WTC11 (cell line): ENCODE measurements at regions not wholly inside any gene's neighbourhood (a gene's known extent, or its start where the extent isn't known, plus 50 kb on each side); places are given as distances from the start of the nearest gene placed in this dataset.

Experiments
- ATAC-seq: fragments of 200-7000 bp; cut with Tn5 transposase; 2 replicates; pipeline ENCODE4 v1.10.0; 2021; ENCODE audit warnings: mild to moderate bottlenecking, moderate library complexity
- CTCF ChIA-PET: fragments of 300-600 bp; sonication (Branson Sonifier 250); formaldehyde crosslinking; loops from one replicate; lab custom pipeline; 2021; ENCODE audit warnings: antibody characterized with exemption; lab: Charles Lee
- POLR2A ChIA-PET: fragments of 350-600 bp; sonication (Branson Sonifier 250); formaldehyde crosslinking; loops from one replicate; lab custom pipeline; 2021; ENCODE audit warnings: antibody characterized with exemption; lab: Charles Lee
- DNase-seq: peaks from one replicate; pipeline ENCODE4 v3.0.0; 2021; ENCODE audit warnings: low spot score
- H3K27ac Mint-ChIP-seq: 2 replicates; pipeline ENCODE4 v1.8.0; 2021; ENCODE audit warnings: mixed read lengths
- H3K27me3 Mint-ChIP-seq: 2 replicates; pipeline ENCODE4 v1.8.0; 2021; ENCODE audit warnings: low read depth, mild to moderate bottlenecking, moderate library complexity, mixed read lengths
- H3K36me3 Mint-ChIP-seq: 2 replicates; pipeline ENCODE4 v1.8.0; 2021; ENCODE audit warnings: mixed read lengths
- H3K4me1 Mint-ChIP-seq: 2 replicates; pipeline ENCODE4 v1.8.0; 2022; ENCODE audit warnings: mixed read lengths
- H3K4me3 Mint-ChIP-seq: 2 replicates; pipeline ENCODE4 v1.8.0; 2021; ENCODE audit warnings: mild to moderate bottlenecking, moderate library complexity, mixed read lengths
- H3K9me3 Mint-ChIP-seq: 2 replicates; pipeline ENCODE4 v1.8.0; 2021; ENCODE audit warnings: mixed read lengths
- CREB1 ChIP-seq: sonication (generic); formaldehyde crosslinking; IDR thresholded peaks from 2 replicates; pipeline ENCODE4 v1.8.0; 2023; ENCODE audit warnings: mild to moderate bottlenecking, missing genetic modification reagents
- ESRRA ChIP-seq: sonication (generic); formaldehyde crosslinking; IDR thresholded peaks from 2 replicates; pipeline ENCODE4 v1.8.1; 2022; ENCODE audit warnings: mild to moderate bottlenecking, missing genetic modification reagents, borderline replicate concordance
- FOXK1 ChIP-seq: sonication (generic); formaldehyde crosslinking; IDR thresholded peaks from 2 replicates; pipeline ENCODE4 v1.8.0; 2022; ENCODE audit warnings: mild to moderate bottlenecking, moderate library complexity, missing genetic modification reagents
- GRHL2 ChIP-seq: fragments of 250-450 bp; sonication (Bioruptor Pico); IDR thresholded peaks from 2 replicates; pipeline ENCODE4 v1.8.0; 2022; ENCODE audit warnings: mild to moderate bottlenecking, moderate library complexity; ENCODE audit not compliant: insufficient replicate concordance, severe bottlenecking
- GTF2I ChIP-seq: fragments of 250-450 bp; sonication (Bioruptor Pico); conservative IDR thresholded peaks from 2 replicates; pipeline ENCODE4 v1.4.0; 2021; ENCODE audit warnings: mild to moderate bottlenecking
- IRF2 ChIP-seq: sonication (generic); formaldehyde crosslinking; IDR thresholded peaks from 2 replicates; pipeline ENCODE4 v1.8.0; 2022; ENCODE audit warnings: low read depth, missing genetic modification reagents, borderline replicate concordance
- MXD4 ChIP-seq: fragments of 250-450 bp; sonication (Bioruptor Pico); IDR thresholded peaks from 2 replicates; pipeline ENCODE4 v1.8.0; 2021; ENCODE audit warnings: mild to moderate bottlenecking, moderate library complexity, borderline replicate concordance
- NFATC4 ChIP-seq: fragments of 250-450 bp; sonication (Bioruptor Pico); IDR thresholded peaks from 2 replicates; pipeline ENCODE4 v1.9.0; 2021; ENCODE audit warnings: mild to moderate bottlenecking
- NR3C1 ChIP-seq: sonication (generic); formaldehyde crosslinking; conservative IDR thresholded peaks from 2 replicates; pipeline ENCODE4 v1.8.1; 2023; ENCODE audit warnings: low read depth, mild to moderate bottlenecking, missing genetic modification reagents
- SOX15 ChIP-seq: fragments of 250-450 bp; sonication (Bioruptor Pico); IDR thresholded peaks from 2 replicates; pipeline ENCODE4 v1.9.0; 2021; ENCODE audit warnings: mild to moderate bottlenecking
- TCF7 ChIP-seq: sonication (generic); formaldehyde crosslinking; IDR thresholded peaks from 2 replicates; pipeline ENCODE4 v1.8.0; 2022; ENCODE audit warnings: mild to moderate bottlenecking, low read depth, missing genetic modification reagents, moderate library complexity
- TF ChIP-seq, protein P1 (sequence below): fragments of 250-450 bp; sonication (Bioruptor Pico); IDR thresholded peaks from 2 replicates; pipeline ENCODE4 v2.1.2; 2022; ENCODE audit warnings: mild to moderate bottlenecking, moderate library complexity
- TF ChIP-seq, protein P2 (sequence below): sonication (generic); formaldehyde crosslinking; IDR thresholded peaks from 2 replicates; pipeline ENCODE4 v1.8.1; 2022; ENCODE audit warnings: mild to moderate bottlenecking, moderate library complexity, missing genetic modification reagents
- TF ChIP-seq, protein P3 (sequence below): fragments of 250-450 bp; sonication (Bioruptor Pico); IDR thresholded peaks from 2 replicates; pipeline ENCODE4 v1.9.0; 2021; ENCODE audit warnings: mild to moderate bottlenecking, borderline replicate concordance
- TF ChIP-seq, protein P4 (sequence below): sonication (generic); formaldehyde crosslinking; IDR thresholded peaks from 2 replicates; pipeline ENCODE4 v1.8.0; 2023; ENCODE audit warnings: missing genetic modification reagents, mild to moderate bottlenecking, borderline replicate concordance
- TF ChIP-seq, protein P5 (sequence below): sonication (generic); formaldehyde crosslinking; IDR thresholded peaks from 2 replicates; pipeline ENCODE4 v1.8.0; 2023; ENCODE audit warnings: missing genetic modification reagents
- TF ChIP-seq, protein P6 (sequence below): sonication (generic); formaldehyde crosslinking; IDR thresholded peaks from 2 replicates; pipeline ENCODE4 v1.8.0; 2022; ENCODE audit warnings: mild to moderate bottlenecking, missing genetic modification reagents
- TF ChIP-seq, protein P7 (sequence below): sonication (generic); formaldehyde crosslinking; IDR thresholded peaks from 2 replicates; pipeline ENCODE4 v1.8.0; 2022; ENCODE audit warnings: mild to moderate bottlenecking, missing genetic modification reagents

DNA sequence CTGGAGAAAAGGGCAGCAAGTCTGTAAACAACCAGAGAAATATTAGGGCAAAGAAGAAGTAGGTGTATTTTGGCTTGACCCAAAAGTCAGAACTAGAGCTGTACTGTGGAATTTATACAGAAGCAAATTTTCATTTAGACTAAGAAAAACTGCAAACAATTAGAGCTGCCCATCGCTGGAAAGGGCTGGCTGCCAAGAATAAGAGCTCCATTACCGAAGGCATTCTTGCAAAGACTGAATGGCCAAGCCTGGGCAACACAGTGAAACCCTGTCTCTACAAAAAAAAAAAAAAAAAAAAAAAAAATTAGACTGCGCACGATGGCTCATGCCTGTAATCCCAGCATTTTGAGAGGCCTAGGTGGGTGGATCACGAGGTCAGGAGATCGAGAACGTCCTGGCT lies 53.9 kb upstream of the TMC5 start (continued):
- no peak for TF ChIP-seq NR3C1 (CRISPR knock-in tag)
- TF ChIP-seq, protein P1, sequence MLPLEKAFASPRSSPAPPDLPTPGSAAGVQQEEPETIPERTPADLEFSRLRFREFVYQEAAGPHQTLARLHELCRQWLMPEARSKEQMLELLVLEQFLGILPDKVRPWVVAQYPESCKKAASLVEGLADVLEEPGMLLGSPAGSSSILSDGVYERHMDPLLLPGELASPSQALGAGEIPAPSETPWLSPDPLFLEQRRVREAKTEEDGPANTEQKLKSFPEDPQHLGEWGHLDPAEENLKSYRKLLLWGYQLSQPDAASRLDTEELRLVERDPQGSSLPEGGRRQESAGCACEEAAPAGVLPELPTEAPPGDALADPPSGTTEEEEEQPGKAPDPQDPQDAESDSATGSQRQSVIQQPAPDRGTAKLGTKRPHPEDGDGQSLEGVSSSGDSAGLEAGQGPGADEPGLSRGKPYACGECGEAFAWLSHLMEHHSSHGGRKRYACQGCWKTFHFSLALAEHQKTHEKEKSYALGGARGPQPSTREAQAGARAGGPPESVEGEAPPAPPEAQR (CRISPR knock-in tag): no peak
- TF ChIP-seq, protein P2, sequence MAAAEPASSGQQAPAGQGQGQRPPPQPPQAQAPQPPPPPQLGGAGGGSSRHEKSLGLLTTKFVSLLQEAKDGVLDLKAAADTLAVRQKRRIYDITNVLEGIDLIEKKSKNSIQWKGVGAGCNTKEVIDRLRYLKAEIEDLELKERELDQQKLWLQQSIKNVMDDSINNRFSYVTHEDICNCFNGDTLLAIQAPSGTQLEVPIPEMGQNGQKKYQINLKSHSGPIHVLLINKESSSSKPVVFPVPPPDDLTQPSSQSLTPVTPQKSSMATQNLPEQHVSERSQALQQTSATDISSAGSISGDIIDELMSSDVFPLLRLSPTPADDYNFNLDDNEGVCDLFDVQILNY (CRISPR knock-in tag): no peak
- TF ChIP-seq, all 79 proteins: peak for 0

DNA sequence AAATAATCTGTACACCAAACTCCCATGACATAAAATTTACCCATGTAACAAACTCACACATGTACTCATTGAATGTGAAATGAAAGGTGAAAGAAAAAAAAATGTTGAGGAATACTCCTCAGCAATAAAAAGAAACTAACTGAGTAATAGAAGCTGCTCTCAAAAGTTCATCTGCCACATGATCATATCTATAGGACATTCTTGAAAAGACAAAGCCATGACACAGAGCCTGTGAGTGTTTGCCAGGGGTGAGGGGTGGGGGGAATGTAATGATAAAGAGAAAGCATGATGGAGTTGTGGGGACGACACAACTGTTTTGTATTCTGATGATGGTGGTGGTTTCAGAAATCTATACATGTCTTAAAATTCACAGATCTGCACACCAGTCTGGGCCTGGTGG lies 52.2 kb upstream of the TMC5 start:
- H3K4me1 Mint-ChIP-seq: no peaks in the 10 kb centered on the region
- DNase-seq (no peak), ATAC-seq (no peak)
- no peak overlapping the region for H3K4me3 Mint-ChIP-seq
- 0 out of 2 replicates have a peak, but pooled peaks cover 3% of the 10 kb centered on the region for H3K36me3 Mint-ChIP-seq
- no peak overlapping the region for H3K27ac Mint-ChIP-seq
- TF ChIP-seq MXD4 (CRISPR knock-in tag) (no peak), FOXK1 (CRISPR knock-in tag) (no peak), GRHL2 (CRISPR knock-in tag) (no peak), GTF2I (CRISPR knock-in tag) (no peak)
- TF ChIP-seq, protein P3, sequence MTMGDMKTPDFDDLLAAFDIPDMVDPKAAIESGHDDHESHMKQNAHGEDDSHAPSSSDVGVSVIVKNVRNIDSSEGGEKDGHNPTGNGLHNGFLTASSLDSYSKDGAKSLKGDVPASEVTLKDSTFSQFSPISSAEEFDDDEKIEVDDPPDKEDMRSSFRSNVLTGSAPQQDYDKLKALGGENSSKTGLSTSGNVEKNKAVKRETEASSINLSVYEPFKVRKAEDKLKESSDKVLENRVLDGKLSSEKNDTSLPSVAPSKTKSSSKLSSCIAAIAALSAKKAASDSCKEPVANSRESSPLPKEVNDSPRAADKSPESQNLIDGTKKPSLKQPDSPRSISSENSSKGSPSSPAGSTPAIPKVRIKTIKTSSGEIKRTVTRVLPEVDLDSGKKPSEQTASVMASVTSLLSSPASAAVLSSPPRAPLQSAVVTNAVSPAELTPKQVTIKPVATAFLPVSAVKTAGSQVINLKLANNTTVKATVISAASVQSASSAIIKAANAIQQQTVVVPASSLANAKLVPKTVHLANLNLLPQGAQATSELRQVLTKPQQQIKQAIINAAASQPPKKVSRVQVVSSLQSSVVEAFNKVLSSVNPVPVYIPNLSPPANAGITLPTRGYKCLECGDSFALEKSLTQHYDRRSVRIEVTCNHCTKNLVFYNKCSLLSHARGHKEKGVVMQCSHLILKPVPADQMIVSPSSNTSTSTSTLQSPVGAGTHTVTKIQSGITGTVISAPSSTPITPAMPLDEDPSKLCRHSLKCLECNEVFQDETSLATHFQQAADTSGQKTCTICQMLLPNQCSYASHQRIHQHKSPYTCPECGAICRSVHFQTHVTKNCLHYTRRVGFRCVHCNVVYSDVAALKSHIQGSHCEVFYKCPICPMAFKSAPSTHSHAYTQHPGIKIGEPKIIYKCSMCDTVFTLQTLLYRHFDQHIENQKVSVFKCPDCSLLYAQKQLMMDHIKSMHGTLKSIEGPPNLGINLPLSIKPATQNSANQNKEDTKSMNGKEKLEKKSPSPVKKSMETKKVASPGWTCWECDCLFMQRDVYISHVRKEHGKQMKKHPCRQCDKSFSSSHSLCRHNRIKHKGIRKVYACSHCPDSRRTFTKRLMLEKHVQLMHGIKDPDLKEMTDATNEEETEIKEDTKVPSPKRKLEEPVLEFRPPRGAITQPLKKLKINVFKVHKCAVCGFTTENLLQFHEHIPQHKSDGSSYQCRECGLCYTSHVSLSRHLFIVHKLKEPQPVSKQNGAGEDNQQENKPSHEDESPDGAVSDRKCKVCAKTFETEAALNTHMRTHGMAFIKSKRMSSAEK (CRISPR knock-in tag): no peak
- ChIA-PET POLR2A (no interaction called here), CTCF (interaction anchor here (0.6 to 1.1 kb wide), 2 partner anchors 122 to 186 kb away, joined by 4 to 8 read pairs; no protein-coding TSS in a partner anchor)
- peaks cover 24% of the 10 kb centered on the region for H3K9me3 Mint-ChIP-seq
- H3K27me3 Mint-ChIP-seq: no peaks in the 10 kb centered on the region; the same call in 1 of the 2 replicates

DNA sequence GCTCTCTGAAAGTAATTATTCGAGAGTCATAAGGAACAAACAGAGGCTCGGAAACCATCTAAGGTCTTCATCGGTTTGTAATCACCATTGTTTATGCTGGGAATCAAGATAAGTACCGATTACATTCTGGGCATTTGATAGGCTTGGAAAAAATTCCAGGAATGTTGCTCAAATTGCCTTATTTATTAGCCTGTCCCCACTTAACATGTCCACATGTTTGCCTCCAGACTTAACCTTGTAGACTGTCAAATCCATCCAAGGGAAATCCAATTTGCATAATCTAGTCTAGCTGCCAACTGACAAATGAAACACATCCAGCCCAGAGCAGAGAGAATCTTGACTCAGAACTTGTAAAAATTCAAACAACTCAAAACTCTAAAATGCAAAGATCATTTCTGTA lies 51.3 kb upstream of the TMC5 start:
- Mint-ChIP-seq H3K36me3 (0 out of 2 replicates have a peak, but pooled peaks cover 3% of the 10 kb centered on the region), H3K4me3 (no peak overlapping the region), H3K9me3 (peaks cover 24% of the 10 kb centered on the region), H3K27ac (no peak overlapping the region), H3K27me3 (no peaks in the 10 kb centered on the region; the same call in 1 of the 2 replicates), H3K4me1 (no peaks in the 10 kb centered on the region)
- ATAC-seq: no peak
- CTCF ChIA-PET: no interaction called here
- POLR2A ChIA-PET: no interaction called here
- no peak for DNase-seq
- TF ChIP-seq, protein P4, sequence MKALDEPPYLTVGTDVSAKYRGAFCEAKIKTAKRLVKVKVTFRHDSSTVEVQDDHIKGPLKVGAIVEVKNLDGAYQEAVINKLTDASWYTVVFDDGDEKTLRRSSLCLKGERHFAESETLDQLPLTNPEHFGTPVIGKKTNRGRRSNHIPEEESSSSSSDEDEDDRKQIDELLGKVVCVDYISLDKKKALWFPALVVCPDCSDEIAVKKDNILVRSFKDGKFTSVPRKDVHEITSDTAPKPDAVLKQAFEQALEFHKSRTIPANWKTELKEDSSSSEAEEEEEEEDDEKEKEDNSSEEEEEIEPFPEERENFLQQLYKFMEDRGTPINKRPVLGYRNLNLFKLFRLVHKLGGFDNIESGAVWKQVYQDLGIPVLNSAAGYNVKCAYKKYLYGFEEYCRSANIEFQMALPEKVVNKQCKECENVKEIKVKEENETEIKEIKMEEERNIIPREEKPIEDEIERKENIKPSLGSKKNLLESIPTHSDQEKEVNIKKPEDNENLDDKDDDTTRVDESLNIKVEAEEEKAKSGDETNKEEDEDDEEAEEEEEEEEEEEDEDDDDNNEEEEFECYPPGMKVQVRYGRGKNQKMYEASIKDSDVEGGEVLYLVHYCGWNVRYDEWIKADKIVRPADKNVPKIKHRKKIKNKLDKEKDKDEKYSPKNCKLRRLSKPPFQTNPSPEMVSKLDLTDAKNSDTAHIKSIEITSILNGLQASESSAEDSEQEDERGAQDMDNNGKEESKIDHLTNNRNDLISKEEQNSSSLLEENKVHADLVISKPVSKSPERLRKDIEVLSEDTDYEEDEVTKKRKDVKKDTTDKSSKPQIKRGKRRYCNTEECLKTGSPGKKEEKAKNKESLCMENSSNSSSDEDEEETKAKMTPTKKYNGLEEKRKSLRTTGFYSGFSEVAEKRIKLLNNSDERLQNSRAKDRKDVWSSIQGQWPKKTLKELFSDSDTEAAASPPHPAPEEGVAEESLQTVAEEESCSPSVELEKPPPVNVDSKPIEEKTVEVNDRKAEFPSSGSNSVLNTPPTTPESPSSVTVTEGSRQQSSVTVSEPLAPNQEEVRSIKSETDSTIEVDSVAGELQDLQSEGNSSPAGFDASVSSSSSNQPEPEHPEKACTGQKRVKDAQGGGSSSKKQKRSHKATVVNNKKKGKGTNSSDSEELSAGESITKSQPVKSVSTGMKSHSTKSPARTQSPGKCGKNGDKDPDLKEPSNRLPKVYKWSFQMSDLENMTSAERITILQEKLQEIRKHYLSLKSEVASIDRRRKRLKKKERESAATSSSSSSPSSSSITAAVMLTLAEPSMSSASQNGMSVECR (CRISPR knock-in tag): no peak
- TF ChIP-seq, protein P5, sequence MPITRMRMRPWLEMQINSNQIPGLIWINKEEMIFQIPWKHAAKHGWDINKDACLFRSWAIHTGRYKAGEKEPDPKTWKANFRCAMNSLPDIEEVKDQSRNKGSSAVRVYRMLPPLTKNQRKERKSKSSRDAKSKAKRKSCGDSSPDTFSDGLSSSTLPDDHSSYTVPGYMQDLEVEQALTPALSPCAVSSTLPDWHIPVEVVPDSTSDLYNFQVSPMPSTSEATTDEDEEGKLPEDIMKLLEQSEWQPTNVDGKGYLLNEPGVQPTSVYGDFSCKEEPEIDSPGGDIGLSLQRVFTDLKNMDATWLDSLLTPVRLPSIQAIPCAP: no peak
- TF ChIP-seq NFATC4 (CRISPR knock-in tag) (no peak), SOX15 (no peak), IRF2 (no peak), TCF7 (CRISPR knock-in tag) (no peak), ESRRA (CRISPR knock-in tag) (no peak), CREB1 (CRISPR knock-in tag) (no peak)
- TF ChIP-seq, protein P6, sequence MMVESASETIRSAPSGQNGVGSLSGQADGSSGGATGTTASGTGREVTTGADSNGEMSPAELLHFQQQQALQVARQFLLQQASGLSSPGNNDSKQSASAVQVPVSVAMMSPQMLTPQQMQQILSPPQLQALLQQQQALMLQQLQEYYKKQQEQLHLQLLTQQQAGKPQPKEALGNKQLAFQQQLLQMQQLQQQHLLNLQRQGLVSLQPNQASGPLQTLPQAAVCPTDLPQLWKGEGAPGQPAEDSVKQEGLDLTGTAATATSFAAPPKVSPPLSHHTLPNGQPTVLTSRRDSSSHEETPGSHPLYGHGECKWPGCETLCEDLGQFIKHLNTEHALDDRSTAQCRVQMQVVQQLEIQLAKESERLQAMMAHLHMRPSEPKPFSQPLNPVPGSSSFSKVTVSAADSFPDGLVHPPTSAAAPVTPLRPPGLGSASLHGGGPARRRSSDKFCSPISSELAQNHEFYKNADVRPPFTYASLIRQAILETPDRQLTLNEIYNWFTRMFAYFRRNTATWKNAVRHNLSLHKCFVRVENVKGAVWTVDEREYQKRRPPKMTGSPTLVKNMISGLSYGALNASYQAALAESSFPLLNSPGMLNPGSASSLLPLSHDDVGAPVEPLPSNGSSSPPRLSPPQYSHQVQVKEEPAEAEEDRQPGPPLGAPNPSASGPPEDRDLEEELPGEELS (CRISPR knock-in tag): no peak
- TF ChIP-seq, protein P7, sequence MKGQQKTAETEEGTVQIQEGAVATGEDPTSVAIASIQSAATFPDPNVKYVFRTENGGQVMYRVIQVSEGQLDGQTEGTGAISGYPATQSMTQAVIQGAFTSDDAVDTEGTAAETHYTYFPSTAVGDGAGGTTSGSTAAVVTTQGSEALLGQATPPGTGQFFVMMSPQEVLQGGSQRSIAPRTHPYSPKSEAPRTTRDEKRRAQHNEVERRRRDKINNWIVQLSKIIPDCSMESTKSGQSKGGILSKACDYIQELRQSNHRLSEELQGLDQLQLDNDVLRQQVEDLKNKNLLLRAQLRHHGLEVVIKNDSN: no peak
